Adrenal gland (tissue), 9 donors: ENCODE measurements at regions not wholly inside any gene's neighbourhood (a gene's known extent, or its start where the extent isn't known, plus 50 kb on each side); places are given as distances from the start of the nearest gene placed in this dataset.

Experiments
- DNase-seq, 7 donors: peaks; one replicate each; pipeline ENCODE4 v3.0.0-alpha.2; 2019 to 2020
- H3K27ac ChIP-seq, 5 donors: fragments of 200-600 bp; sonication (generic) in 4 of 5; 1 replicate in 3 of 5; 2 replicates in 2 of 5; pipeline versions ENCODE4 v1.5.1 to v1.8.0; 2016 to 2020; ENCODE audit warnings: mild to moderate bottlenecking in 1 of 5
- H3K27me3 ChIP-seq: fragments of 200-600 bp; 2 replicates; pipeline ENCODE4 v1.8.0; 2021
- H3K36me3 ChIP-seq, 2 donors: fragments of 200-600 bp; replicated peaks in 1 of 2; 1 replicate in 1 of 2; 2 replicates in 1 of 2; pipeline versions ENCODE4 v1.5.1 to v1.8.0; 2018 to 2022
- H3K4me1 ChIP-seq, 2 donors: fragments of 200-600 bp; replicated peaks in 1 of 2; 1 replicate in 1 of 2; 2 replicates in 1 of 2; pipeline versions ENCODE4 v1.5.1 to v1.8.0; 2018 to 2021
- H3K4me3 ChIP-seq, 4 donors: fragments of 200-600 bp; sonication (generic) in 3 of 4; one replicate each; pipeline ENCODE4 v1.5.1; 2016 to 2018
- H3K9me3 ChIP-seq, 3 donors: fragments of 200-600 bp; sonication (generic) in 1 of 3; replicated peaks in 1 of 3; 1 replicate in 2 of 3; 2 replicates in 1 of 3; pipeline versions ENCODE4 v1.5.1 to v1.8.0; 2016 to 2021
- POLR2A ChIP-seq, 2 donors: fragments of 450-650 bp; IDR thresholded peaks; one replicate each; pipeline ENCODE4 v1.6.1; 2017; ENCODE audit warnings: antibody characterized with exemption in 2 of 2, mild to moderate bottlenecking in 2 of 2, moderate library complexity in 1 of 2
- WGBS, 4 donors: extraction: QIAGEN DNeasy Blood & Tissue Kit in 2 of 4; methylation state at CpG; one replicate each; pipeline versions ENCODE4 v1.1.5 to v1.1.7; 2013 to 2017; 5-methylcytosine and 5-hydroxymethylcytosine counted together
- intact Hi-C, 2 donors: fragments of 100-400 bp; cut with DNase I; formaldehyde crosslinking; loops; one replicate each; pipeline versions ENCODE4 v1.14.1 to v1.15.0; 2022 to 2023
- TF ChIP-seq, protein P1 (sequence below), 6 experiments: fragments of 450-650 bp in 4 of 6; fragments of 200-600 bp in 2 of 6; sonication (generic) in 1 of 6; IDR thresholded peaks; 1 replicate in 5 of 6; 2 replicates in 1 of 6; pipeline versions ENCODE4 v1.5.1 to v1.8.0; 2016 to 2021; ENCODE audit warnings: antibody characterized with exemption in 6 of 6, mild to moderate bottlenecking in 2 of 6, moderate library complexity in 1 of 6
- donor health status: healthy with polysubstance abuse.
- donor health status: Bipolar disorder and iron deficiency.
- donor health status: DM: yes; HTN: yes; CAD: no.
- donor health status: DM: no; HTN: no; CAD: no.
- donor health status: DM: no; HTN: no; CAD: no.

GRCh38 chr4:8690216-8691150 lies 97.9 kb downstream of the CPZ start:
- Histone ChIP-seq H3K27ac (no peak overlapping the region), H3K4me3 (no peak overlapping the region), H3K4me1 (no peaks in the 10 kb centered on the region), H3K9me3 (no peaks in the 10 kb centered on the region), H3K27me3 (peaks cover 15% of the 10 kb centered on the region), H3K36me3 (no peaks in the 10 kb centered on the region)
- no peak for TF ChIP-seq POLR2A (IDR thresholded peaks at IDR 0.05)
- TF ChIP-seq, protein P1, sequence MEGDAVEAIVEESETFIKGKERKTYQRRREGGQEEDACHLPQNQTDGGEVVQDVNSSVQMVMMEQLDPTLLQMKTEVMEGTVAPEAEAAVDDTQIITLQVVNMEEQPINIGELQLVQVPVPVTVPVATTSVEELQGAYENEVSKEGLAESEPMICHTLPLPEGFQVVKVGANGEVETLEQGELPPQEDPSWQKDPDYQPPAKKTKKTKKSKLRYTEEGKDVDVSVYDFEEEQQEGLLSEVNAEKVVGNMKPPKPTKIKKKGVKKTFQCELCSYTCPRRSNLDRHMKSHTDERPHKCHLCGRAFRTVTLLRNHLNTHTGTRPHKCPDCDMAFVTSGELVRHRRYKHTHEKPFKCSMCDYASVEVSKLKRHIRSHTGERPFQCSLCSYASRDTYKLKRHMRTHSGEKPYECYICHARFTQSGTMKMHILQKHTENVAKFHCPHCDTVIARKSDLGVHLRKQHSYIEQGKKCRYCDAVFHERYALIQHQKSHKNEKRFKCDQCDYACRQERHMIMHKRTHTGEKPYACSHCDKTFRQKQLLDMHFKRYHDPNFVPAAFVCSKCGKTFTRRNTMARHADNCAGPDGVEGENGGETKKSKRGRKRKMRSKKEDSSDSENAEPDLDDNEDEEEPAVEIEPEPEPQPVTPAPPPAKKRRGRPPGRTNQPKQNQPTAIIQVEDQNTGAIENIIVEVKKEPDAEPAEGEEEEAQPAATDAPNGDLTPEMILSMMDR (IDR thresholded peaks at IDR 0.05): no peak
- WGBS, 4 donors: 52 to 69% (median 66%) methylated on average over 13 to 23 of the region's 23 CpGs
- peak in 2 of 7 donors; percentile 2 to 5 for DNase-seq
- intact Hi-C loops: no loop called here

DNA sequence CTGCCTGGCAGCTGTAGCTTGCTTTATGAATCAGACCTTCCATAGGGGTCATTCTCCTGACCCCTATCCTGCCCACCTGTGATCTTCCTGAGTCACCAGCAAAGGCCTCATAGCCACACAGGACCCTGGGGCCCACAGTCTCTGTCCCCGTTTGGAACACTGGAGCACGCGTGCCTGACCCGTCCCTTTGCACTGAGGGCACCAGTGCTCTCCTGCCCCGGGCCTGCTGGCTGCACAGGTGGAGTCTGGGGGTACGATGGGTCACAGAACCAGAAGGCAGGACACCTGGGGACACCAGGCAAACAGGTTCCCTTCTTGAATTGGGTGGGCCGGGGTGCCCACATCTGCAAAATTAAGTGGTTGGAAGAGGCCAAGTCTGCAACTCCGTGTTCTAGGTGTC lies 97.2 kb downstream of the CPZ start:
- 66 to 75% (median 72%) methylated on average over 4 to 8 of the region's 8 CpGs for WGBS, 4 donors
- no peaks in the 10 kb centered on the region for H3K36me3 ChIP-seq
- H3K4me3 ChIP-seq: no peak overlapping the region
- no peaks in the 10 kb centered on the region for H3K4me1 ChIP-seq
- DNase-seq: peak in 1 of 7 donors; percentile 2
- no peaks in the 10 kb centered on the region for H3K9me3 ChIP-seq
- H3K27me3 ChIP-seq: peaks cover 15% of the 10 kb centered on the region
- intact Hi-C loops: no loop called here
- TF ChIP-seq POLR2A (IDR thresholded peaks at IDR 0.05): no peak
- TF ChIP-seq, protein P1 (IDR thresholded peaks at IDR 0.05): no peak
- no peak overlapping the region for H3K27ac ChIP-seq

GRCh38 chr4:8688908-8689445 lies 96.4 kb downstream of the CPZ start:
- peak in 2 of 7 donors; percentile 2 to 8 for DNase-seq
- Histone ChIP-seq H3K9me3 (no peaks in the 10 kb centered on the region), H3K4me1 (no peaks in the 10 kb centered on the region), H3K4me3 (no peak overlapping the region), H3K27ac (no peak overlapping the region), H3K36me3 (no peaks in the 10 kb centered on the region), H3K27me3 (peaks cover 15% of the 10 kb centered on the region)
- WGBS, 4 donors: 64 to 71% (median 68%) methylated on average over 19 of the region's 19 CpGs
- no peak for TF ChIP-seq POLR2A (IDR thresholded peaks at IDR 0.05)
- TF ChIP-seq, protein P1 (IDR thresholded peaks at IDR 0.05): no peak
- intact Hi-C loops: no loop called here

- intact Hi-C loops: no loop called here
- Histone ChIP-seq H3K4me1 (no peaks in the 10 kb centered on the region), H3K27me3 (peaks cover 15% of the 10 kb centered on the region), H3K27ac (no peak overlapping the region), H3K36me3 (no peaks in the 10 kb centered on the region), H3K4me3 (no peak overlapping the region), H3K9me3 (no peaks in the 10 kb centered on the region)
- TF ChIP-seq, protein P1 (IDR thresholded peaks at IDR 0.05): peak in 4 of 6 experiments; percentile 15 to 39 (median 26)
- no peak for TF ChIP-seq POLR2A (IDR thresholded peaks at IDR 0.05)
- WGBS, 4 donors: 13 to 19% (median 16%) methylated on average over 31 to 41 of the region's 41 CpGs
- peak in 2 of 7 donors; percentile 10 to 11 for DNase-seq
Measured at GRCh38 chr4:8688041-8688907, 95.7 kb downstream of the CPZ start.
